Subcutaneous adipose tissue (tissue), 1 donor: ENCODE measurements at regions not wholly inside any gene's neighbourhood (a gene's known extent, or its start where the extent isn't known, plus 50 kb on each side); places are given as distances from the start of the nearest gene placed in this dataset.
A peak's percentile ranks its signal among the peaks of the same experiment; 100 is the strongest.

Source experiments
- CTCF ChIP-seq: fragments of 450-650 bp; IDR thresholded peaks from one replicate; pipeline ENCODE4 v1.5.1; 2016; ENCODE audit warnings: low read depth, mild to moderate bottlenecking, control low read depth, antibody characterized with exemption, moderate library complexity

GRCh38 chr20:53872561-53873229 is 197.7 kb downstream of the BCAS1 start:
- peak; percentile 88 for TF ChIP-seq CTCF

DNA sequence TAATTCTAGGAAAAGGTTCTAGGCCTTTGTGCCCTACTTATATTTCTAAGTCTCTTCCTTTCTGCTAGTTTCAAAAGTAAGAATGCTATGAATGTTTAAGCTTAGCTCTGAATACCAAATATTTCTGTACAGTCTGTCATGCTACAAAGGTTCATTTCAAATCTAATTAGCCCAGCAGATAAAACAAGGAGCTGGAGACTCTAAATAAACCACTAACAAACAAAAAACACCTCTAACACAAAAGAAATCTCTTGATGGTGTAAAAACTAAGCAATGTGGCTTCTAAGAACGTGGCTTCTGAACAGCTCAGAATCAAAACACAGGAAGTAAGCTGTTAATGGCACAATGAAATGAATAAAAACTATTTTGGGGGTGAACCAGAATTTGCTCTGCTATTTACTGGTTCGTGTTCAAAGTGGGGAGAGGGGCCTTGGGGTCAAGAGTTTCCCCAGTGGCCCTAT is 198.3 kb downstream of the BCAS1 start:
- no peak for TF ChIP-seq CTCF

DNA sequence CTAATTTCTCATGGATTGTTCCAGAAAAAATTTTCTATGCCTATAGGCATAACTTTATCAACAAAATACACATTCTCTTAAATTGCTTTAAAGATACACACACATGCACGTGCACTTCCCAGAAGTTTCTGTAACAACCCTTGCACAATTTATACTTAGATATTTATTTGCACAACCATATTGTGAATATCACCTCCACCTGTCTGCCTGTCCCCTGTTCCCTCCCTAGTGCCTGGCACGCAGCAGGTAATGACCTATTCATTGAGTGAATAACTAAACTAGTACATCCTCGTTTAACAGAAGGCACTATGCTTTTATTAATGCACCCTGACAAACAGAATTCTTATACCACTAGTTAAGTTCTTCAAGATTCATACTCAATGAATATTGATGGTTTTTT is 198.9 kb downstream of the BCAS1 start:
- peak; percentile 86 for TF ChIP-seq CTCF

DNA sequence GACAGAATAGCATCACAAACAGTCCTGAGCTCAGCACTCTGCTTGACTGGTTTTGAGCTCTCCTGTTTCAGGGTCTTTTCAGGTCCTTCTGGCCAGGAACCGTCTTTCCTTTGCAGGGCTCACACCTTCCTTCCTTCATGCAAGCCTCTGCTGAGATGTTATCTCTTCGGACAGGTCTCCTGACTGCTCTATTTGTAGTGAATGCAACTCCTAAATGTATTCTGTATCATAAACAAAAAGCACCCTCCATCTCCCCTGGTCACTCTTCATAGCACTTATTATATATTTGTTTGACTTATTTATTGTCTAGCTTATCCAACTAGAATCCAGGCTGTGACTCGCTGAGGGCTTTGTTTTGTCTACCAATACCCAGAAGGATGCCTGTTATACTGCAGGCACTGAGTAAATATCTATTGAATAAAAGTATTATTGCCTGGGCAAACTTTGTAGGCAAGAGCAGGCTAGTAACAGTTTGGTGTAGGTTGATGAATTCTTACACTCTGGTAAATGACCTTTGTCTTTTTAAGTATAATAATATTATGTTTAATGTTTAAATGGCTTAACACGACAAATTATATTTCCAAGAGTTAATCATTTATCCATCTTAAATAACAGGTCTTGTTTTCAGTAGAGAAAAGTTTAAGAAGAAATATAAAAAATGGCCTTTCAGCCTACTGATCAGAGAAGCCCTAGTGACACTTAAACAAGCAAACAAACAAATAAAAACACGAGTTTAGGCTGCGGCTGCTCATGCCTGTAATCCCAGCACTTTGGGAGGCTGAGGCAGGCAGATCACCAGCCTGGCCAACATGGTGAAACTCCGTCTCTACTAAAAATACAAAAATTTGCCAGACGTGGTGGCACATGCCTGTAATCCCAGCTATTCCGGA is 199.7 kb downstream of the BCAS1 start:
- TF ChIP-seq CTCF = peak; percentile 53

DNA sequence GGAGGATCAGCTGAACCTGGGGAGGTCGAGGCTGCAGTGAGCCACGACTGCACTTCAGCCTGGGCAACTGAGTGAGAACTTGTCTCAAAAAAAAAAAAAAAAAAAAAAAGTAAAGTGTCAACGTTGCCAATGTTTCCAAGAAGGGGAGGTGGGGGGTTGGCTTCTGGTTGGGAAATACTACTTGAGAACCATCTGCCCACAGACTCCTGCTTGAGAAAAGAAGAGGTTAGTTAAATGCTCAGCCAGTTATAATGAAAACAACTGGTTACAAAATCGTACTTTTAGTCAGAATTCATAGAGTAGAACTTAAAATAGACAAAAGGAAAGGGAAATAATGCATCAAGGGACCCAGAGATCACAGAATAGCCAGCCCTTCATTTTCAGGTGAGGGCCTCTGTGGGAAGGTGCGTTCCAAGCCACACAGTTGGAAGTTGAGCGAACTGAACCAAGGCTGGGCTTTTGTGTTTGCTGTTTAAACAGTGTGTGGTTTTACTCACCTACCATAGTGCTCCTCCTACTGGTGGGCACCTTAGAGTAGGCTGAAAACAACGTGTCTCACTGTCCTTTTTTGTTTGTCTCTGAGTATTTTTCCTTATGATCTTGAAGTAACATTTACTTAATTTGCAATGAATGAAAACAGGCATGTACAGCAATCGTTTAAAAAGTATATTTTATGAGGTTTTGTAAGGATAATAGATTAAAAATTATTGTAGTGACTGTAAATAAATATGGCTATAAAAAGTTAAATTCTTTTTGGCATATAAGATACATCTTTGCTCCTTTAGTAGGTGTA is 200.7 kb downstream of the BCAS1 start:
- TF ChIP-seq CTCF = no peak

GRCh38 chr20:53867741-53868351 is 202.5 kb downstream of the BCAS1 start:
- no peak for TF ChIP-seq CTCF
